HL-60 (cell line): ENCODE measurements at regions not wholly inside any gene's neighbourhood (a gene's known extent, or its start where the extent isn't known, plus 50 kb on each side); places are given as distances from the start of the nearest gene placed in this dataset.
A peak's percentile ranks its signal among the peaks of the same experiment; 100 is the strongest.

Experiments
- DNase-seq, 2 experiments: peaks; one replicate each; pipeline ENCODE4 v3.0.0-alpha.2; 2010 to 2020; ENCODE audit warnings: low read depth in 1 of 2, low spot score in 1 of 2
- H3K27ac ChIP-seq: fragments of 250-450 bp; sonication (Bioruptor Pico); replicated peaks from 2 replicates; pipeline ENCODE4 v1.5.1; 2020; ENCODE audit warnings: mild to moderate bottlenecking, moderate library complexity
- H3K27me3 ChIP-seq: fragments of 250-450 bp; sonication (Bioruptor Pico); 2 replicates; pipeline ENCODE4 v1.5.1; 2021; ENCODE audit warnings: mild to moderate bottlenecking, moderate library complexity; ENCODE audit not compliant: insufficient read depth, poor library complexity, severe bottlenecking
- H3K4me3 ChIP-seq: replicated peaks from 2 replicates; pipeline ENCODE4 v1.5.1; 2011; ENCODE audit warnings: mild to moderate bottlenecking, control low read depth, low read length; ENCODE audit not compliant: insufficient read depth
- CTCF ChIP-seq: IDR thresholded peaks from one replicate; pipeline ENCODE4 v1.5.1; 2011; ENCODE audit warnings: low read length, control low read depth, inconsistent platforms; ENCODE audit not compliant: insufficient read depth
- GABPA ChIP-seq: IDR thresholded peaks from 2 replicates; pipeline ENCODE4 v1.6.1; 2012; ENCODE audit warnings: low read depth
- POLR2AphosphoS5 ChIP-seq: IDR thresholded peaks from 2 replicates; pipeline ENCODE4 v1.6.1; 2012; ENCODE audit warnings: low read depth
- REST ChIP-seq: IDR thresholded peaks from 2 replicates; pipeline ENCODE4 v1.6.1; 2012; ENCODE audit warnings: low read depth; ENCODE audit not compliant: insufficient replicate concordance
- SPI1 ChIP-seq: IDR thresholded peaks from 2 replicates; pipeline ENCODE4 v1.6.1; 2012; ENCODE audit warnings: low read depth, mild to moderate bottlenecking, borderline replicate concordance

DNA sequence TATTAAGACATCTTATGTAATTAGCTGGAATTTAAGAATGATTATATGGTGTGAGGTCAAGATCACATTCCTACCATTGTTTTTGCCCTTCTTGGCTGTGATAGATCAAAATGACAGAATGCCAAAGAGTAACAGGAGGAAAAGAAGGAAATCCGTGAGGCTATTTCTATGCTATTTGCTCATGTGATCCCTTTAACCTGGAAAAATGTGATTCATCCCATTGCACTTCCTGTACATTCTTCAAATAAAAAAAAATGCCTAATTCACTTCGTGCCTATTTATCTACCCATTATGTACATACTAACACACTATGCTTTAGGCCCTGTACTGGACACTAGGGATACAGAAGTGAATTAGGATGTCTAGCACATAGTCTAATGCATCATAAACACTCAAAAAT is 154.1 kb upstream of the PAPPA start:
- no peak for DNase-seq
- Histone ChIP-seq H3K27me3 (no peaks in the 10 kb centered on the region), H3K4me3 (no peak overlapping the region), H3K27ac (no peak overlapping the region)
- no peak for TF ChIP-seq REST
- no peak for TF ChIP-seq CTCF
- TF ChIP-seq POLR2AphosphoS5: no peak
- TF ChIP-seq GABPA: no peak
- no peak for TF ChIP-seq SPI1

- peak; percentile 41 for TF ChIP-seq CTCF
- TF ChIP-seq REST: no peak
- no peak overlapping the region for H3K4me3 ChIP-seq
- DNase-seq: peak in 1 of 2 experiments; percentile 15
- H3K27ac ChIP-seq: no peak overlapping the region
- H3K27me3 ChIP-seq: no peaks in the 10 kb centered on the region
Measured at GRCh38 chr9:116000748-116001329, 152.8 kb upstream of the PAPPA start.

- DNase-seq: no peak
- H3K27me3 ChIP-seq: no peaks in the 10 kb centered on the region
- no peak overlapping the region for H3K27ac ChIP-seq
- TF ChIP-seq POLR2AphosphoS5 (no peak), GABPA (no peak), CTCF (no peak), SPI1 (no peak)
- no peak overlapping the region for H3K4me3 ChIP-seq
Measured at GRCh38 chr9:116002181-116002580, 151.4 kb upstream of the PAPPA start.

GRCh38 chr9:116002624-116003023 is 151.0 kb upstream of the PAPPA start:
- Histone ChIP-seq H3K4me3 (no peak overlapping the region), H3K27ac (no peak overlapping the region), H3K27me3 (no peaks in the 10 kb centered on the region)
- no peak for DNase-seq
- no peak for TF ChIP-seq CTCF
- TF ChIP-seq GABPA: no peak
- TF ChIP-seq REST: no peak
- no peak for TF ChIP-seq POLR2AphosphoS5
- TF ChIP-seq SPI1: no peak
